Ammon's horn (tissue), 1 donor: ENCODE measurements at regions not wholly inside any gene's neighbourhood (a gene's known extent, or its start where the extent isn't known, plus 50 kb on each side); places are given as distances from the start of the nearest gene placed in this dataset.

Source experiments
- DNase-seq: peaks from one replicate; pipeline ENCODE4 v3.0.0-alpha.2; 2016; ENCODE audit warnings: low spot score

DNA sequence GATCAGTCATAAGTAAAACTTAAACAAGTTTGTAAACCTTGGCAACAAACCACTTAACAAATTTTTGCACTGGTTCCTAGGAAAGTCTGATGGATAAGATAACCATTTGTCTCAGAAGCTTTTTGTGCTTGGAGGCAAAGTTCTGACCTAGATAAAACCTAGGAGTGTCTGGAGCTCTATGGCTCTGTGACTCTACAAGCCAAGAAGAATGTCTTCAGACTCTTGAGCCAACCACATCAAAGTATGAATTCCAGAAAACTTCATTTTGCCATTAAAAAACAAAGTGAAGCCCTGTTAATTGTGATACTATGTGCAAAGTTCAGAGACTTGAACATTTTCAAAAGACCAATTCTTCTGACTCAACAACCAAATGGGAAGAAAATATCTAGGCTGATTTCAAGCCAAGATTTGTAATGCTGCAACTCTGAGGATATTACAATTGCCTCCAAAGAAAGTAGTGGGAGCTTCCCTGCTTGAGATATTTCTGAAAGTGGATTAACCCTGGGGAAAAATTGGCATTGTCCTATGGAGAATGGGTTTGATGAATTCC, 158.1 kb upstream of the FOXQ1 start:
- DNase-seq: no peak

DNA sequence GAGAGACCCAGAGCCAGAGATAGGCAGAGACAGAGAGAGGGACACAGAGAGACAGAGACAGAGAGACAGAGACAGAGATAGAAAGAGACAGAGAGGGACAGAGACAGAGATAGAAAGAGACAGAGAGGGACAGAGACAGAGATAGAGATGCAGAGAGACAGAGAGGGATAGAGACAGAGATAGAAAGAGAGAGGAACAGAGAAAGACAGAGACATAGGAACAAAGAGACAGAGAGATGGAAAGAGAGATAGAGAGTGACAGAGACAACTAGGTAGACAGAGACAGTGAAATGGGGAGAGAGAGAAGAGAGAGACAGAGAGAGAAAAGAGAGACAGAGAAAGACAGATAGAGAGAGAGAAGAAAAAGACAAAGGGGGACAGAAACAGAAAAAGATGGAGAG, 165.4 kb upstream of the FOXQ1 start:
- DNase-seq: no peak

DNA sequence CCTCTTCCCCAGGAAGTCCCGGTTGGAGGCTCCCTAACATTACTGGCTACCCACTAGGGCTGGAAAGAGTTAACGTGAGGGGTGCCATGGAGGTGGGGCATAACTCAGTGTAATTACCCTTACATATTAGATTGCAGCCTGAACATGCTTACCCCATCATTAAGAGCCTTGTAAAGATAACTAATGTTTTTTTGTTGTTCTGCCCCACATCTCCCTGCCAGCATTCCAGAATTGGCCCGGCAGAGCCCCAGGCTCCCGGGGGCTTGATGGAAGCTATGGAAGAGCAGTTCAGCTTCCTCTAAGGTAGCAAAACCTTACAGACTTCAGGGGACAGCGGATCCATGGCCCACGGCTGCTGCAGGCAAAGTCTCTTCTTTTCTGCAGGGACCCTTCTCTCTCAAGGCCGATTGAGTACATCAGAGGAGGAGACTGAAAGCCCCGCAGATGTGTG, 166.1 kb upstream of the FOXQ1 start:
- no peak for DNase-seq

DNA sequence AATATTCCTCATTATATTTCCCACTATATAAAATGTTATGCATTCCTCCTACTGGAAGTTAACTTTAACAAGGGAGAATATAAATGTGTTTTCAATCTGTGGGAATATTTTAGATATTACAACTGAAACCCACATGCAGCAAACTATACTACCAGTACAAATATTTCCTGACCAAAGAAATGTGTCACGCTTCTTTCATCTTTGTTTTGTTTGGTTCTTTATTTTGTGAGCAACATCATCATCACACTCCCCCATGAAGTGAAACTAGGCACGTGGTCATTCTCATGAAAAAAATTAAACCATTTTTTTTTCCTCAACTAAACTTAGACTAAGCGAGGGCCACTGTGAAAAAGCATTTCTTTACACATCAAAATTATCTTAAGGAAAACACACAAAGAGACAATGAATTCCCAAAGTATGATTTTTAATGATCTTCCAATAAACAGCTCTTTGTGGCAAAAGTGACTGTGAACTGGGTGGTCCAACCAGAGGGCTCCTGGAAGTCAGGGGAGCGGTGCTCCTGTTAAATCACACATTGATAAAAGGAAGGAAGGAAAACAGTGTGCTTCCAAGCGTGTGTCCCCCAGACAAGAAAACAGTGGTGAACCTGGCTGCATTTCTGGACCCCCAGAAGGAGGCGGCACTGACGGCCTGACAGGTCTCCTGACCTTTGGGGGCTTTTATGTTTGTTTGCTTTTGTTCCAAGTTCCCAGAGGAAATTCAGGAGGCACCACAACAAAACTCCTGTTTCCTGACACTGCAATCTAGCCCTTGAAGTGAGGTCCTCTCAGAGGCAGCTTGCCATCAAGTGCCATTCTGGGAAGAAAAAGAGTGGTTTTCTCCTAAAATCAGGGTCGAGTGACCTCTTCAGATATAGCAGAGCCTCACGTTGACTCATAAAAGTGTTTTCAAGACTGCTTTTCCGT, 166.8 kb upstream of the FOXQ1 start:
- DNase-seq: no peak

DNA sequence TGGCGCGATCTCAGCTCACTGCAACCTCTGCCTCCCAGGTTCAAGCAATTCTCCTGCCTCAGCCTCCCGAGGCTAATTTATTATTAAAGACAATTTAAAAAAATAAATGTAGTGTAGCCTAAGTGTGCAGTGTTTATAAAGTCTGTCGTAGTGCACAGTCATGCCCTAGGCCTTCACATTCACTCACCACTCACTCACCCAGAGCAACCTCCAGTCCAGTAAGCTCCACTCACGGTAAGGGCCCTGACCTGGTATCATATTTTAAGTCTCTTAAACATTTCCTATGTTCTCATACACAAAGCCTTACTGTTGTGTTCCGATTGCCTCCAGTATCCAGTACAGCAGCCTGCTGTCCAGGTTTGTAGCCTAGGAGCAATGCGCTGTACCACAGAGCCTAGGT, 168.2 kb upstream of the FOXQ1 start:
- DNase-seq: no peak

DNA sequence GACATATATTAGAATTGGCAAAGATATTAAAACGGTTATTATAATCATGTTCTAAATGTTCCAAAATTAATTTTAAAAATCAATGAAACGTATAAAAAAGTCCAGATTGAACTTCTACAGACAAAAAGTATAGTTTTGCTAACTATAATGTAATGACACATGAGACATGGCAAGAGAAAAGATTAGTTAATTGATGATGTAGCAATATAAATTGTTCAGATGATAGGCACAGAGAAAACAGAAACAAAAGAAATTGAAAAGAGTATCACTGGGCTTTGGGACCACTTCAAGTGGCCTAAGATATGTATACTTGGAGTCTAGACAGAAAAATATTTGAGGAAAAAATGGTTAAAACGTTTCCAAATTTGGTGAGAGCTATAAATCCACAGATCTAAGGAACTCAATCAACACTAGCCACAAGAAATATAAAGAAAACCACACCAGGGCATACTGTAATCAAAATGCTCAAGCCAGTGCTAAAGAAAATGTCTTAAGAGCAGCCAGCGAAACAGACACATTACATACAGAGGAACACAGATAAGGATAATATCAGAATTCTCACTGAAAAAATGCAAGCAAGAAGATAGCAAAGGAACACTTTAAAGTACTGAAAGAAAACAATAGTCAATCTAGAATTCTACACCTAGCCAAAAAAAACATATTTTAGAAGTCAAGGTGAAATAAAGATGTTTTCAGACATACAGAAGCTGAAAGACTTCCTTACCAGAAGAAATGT, 172.6 kb upstream of the FOXQ1 start:
- DNase-seq: no peak

DNA sequence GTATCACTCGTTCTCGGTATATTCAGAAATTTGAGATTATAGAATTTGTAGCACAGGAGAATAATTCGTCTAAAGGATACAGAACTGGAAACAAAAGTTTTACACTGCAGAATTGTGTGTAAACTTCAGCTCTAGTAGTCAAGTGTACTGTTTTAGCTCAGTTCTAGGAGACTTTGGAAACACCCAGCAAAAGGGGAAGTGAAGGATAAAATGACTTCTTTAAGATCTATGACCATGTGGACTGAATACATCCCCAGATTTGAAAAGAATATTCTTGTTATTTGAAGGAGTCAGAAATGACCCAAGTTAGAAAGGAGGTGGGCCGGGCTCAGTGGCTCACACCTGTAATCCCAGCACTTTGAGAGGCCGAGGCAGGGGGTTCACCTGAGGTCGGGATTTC, 174.0 kb upstream of the FOXQ1 start:
- no peak for DNase-seq

DNA sequence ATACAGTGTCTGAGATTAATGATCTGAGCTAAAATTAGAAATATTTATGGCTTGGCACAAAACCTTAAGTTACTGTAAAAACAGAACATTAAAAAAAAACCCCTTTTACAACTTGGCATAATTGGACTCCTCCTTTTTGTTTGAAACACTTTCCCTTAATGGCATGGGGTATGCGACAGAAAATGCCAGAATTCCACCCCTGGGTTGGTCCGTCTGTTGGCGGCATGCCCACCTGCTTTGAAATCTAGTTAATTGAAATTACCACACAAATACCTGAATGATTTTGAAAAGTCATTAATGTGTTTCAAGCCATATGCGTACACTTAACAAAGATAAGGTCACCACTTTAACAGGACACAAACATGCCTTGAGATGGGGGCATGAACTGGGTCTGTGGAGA, 175.1 kb upstream of the FOXQ1 start:
- DNase-seq: no peak

DNA sequence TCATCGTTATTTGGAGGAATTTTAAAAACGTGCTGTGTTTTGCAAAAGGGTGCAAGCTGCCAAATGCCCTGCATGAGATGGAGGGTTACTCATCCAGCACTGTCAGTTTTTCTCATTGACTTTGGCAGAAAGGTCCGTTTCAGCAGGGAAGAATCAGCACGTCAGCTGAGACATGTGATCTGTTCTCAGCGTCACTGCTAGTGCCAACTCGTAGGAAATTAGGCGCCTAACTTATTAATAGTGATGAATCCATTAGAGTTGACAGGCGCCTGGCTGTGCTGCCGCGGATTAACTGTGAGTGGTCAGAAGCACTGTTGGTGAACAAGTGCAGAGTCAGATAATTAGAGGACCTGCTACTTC, 175.5 kb upstream of the FOXQ1 start:
- DNase-seq: peak; percentile 51

DNA sequence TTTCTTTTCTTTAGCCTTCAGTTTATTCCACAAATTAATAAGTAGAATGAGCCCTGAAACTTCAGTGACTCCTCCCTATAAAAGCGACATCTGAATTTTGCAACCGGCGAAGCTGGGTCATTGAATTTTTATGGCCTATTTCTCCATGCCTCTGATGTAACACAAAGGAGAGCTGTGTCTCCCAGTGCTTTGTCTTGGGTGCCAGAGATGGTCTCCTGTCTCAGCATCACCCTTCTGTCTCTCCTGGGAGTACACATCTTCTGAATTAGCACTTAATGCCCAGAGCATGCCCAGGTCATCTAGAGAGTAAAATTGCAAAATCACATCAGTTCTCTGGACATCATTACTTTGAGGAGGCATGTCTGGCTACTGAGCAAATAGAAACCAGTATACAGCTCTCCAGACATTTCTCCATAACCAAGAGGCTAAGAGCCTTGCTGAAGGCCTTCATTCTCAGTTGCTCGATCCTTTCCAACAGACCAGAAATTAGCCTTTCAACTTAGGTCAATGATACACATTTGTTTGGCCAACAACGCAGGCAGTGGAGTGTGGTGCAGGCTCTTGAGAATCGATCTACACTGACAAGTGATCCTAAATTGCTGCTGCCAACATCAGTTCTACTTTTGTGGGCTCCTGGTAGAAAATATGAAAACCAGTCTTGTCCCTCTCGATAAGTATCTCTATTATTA, 176.0 kb upstream of the FOXQ1 start:
- no peak for DNase-seq

DNA sequence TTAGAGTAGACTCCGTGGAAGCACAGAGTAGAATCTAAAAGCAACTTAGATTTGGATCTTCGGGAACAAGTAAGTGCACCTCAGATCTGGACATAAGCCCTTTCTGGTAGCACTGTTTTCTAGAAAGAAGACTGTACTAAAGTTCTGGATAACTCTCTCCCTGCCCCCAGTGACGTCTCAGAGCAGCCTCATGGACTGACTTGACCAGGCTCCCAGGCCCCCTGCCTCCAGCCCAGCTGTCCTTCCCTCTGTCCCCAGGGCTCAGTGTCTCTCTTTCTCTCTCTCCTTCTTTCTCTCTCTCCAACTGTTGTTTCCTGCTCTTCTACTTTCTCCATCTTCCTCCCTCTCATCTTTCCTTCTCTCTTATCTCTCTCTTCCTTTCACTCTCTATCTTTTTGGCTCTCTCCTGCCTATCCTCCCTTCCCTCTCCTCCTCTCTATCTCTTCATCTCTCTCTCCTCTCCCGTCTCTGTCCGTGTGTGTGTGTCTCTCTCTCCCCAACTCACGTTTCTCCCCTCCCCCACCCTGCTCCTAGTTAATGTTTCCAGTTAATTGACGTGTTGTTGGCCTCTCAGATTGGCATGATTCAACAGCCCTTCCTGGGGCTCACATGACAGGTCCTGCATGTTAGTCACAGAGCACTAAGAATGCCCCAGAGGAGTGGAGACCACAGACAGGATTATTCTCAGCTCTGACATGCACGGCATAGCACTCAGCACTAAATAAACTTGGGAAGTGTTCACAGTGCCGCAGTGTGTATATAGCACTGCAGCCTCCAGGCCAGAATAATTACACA, 180.4 kb upstream of the FOXQ1 start:
- no peak for DNase-seq

DNA sequence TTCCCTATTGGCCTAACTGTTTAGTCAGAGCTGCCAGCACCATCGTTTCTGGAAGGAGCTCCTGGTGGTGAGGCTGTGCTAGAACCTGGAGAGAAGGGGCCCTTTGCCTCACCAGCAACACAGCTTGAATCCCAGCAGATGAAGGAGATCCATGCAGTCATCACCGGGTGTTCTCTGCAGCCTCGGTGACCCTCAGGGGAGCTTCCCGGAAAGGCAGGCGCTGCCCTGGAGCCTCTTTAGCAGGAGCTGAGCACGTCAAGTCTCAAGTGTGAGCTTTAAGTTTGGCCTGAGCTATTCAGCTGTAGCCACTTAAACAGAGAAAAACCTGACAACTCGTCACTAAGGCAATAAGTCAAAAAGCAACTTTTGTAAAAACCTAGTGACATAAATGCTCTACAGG, 181.2 kb upstream of the FOXQ1 start:
- DNase-seq: no peak

DNA sequence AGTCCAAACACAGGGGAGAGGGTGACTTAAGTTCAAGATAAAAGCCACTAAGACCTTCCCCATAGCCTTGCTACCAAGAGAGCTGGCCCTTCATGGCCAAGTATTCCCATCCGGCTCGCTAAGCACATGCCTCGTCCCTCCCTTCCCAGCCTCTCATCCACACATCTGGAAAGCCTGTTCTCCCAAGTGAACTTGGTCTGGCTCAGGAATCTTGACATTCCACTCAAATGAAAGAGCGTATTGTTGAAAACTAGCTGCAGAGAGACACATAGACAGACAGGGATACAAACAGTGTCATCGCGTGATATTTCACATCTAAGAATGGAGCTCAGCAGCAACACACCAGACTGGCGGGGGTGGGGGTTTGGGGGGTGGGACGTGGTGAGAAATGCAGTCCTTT, 182.8 kb upstream of the FOXQ1 start:
- DNase-seq: no peak

DNA sequence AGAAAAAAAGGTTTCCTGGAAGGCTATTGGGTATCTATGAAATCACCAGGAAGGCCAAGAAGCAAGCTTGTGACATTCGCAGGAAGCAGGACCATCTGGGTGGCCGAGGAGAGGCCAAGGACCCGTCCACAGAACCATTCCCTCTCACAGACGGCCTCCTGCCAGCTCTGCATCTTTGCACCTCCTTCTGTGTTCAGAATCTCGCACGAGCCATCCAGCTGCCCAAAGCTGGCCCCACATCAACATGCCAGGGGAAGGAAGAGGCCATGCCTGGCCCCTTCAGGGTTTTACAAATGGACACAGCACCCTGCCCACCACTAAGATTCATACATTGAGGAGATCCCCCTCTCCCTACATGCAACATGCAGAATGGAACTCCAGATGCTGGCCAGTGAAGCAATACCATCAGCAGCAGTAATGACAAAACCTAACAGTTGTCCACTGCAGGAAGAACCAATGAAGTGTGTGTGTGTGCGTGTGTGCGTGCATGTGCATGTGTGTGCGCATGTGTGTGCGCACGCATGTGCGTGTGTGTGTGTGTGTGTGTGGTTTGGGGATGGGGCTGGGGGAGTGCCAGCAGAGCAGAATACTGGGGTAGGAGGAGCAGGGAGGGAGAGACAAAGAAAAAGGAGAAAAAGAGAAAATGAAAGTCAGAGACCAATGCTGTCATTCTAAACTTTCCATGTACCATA, 184.2 kb upstream of the FOXQ1 start:
- no peak for DNase-seq

DNA sequence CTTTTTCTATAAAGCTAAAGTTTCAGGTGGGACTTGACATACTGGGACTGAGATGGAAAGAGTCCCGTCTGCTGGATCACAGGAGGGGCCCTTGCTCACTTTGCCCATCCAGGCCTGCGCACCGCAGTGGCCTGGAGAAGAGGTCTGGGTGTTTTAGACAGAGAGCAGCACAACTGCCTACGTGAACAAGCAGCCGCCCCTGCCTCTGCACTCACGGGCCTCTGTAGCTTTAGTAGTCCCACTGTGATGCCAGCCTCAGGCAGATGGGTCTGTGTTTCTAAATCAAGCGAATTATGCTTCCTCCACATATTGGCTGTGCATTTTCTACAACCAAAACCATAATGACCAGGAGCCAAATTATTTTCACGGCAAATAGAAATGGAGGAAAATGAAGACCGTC, 184.8 kb upstream of the FOXQ1 start:
- no peak for DNase-seq

DNA sequence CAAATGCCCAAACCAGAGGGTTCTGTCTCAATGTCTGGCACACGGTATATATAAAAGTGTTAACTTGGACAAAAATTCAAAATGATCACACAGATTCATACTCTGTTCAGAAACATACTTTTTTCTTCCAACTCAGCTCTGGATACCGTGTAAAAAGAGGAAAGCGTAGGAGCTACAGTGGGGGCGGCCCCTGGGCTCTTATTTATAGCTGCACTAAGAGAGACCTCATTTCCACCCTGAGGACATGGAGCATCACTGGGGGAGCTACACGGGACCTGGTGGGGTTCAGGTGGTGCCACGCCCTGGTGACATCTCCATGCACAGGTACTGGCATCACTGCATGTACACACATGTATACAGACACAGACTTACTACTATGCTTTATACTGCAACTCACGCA, 185.9 kb upstream of the FOXQ1 start:
- DNase-seq: no peak

DNA sequence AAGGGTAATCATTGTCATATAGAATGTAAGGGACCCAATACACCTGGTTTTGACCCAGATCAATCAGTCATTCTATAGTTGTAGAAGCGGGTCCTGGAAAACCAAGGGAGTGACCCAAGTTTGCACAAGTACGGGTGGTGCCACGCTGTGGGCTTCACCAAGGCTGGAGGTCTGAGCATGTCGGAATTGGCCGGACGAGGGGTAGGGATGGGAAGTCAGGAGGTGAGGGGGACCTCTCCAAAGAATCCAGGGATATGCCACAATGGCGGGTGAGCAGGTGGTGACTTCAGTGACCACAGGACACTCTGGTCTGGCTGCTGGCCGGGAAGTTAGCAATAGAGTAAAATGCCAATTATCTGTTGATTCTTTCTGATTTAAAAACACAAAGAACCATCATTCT, 186.6 kb upstream of the FOXQ1 start:
- no peak for DNase-seq

DNA sequence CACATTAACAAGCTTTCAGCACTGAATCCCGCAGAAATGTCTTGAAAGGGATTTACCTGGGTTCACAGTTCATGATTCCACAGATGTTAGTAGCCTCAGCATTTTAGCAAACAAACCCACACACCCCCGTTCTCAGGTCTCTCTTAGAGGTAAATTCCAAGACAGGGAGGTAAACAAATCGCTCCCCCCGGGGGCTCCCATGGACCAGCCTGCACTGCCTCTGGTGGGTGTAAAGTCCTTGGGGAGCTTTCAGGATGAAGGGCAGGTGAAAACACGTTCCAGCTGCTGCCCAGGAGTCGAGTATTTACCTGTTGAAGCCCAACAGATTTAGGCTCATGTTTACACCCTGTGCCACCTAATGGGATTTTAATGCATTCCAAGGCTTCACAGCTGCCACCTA, 187.0 kb upstream of the FOXQ1 start:
- DNase-seq: no peak

DNA sequence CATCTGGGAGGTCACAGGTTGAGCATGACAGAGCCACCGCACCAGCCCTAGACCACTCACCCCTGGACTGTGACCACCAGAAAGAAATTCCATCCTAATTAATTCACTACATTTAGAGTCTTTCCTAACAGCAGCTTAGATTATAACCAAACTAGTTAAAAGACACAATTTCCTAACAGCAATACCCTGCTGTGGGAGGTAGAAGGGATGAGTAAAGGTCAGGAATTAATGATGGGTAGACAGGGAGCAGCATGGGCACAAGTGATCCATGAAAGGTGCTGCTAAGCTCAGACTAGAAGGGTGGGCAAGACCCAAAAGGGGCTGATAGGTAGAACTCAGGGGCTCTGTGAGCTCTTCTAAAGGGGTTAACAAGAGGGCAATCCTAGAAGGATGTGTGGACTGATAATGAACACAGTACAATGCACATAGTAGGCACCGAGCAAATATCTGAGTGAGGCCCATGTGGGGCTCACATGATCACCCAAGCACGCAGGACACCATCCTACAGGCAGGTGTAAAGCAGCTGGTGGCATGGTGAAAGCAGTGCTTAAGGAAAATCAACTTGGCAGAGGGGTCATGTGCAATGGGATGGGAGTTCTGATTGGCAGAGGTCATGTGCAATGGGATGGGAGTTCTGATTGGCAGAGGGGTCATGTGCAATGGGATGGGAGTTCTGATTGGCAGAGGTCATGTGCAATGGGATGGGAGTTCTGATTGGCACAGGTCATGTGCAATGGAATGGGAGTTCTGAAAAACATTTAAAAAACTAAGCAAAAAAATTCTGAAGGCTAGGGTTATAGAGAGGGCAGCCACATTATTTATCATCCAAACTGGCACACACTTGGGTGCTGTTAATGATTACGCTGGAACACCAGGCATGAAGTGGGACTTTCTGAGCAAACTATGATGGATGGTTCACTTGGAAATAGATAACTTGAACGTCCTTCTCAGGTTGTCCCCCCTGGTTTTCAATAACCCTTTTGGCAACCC, 188.2 kb upstream of the FOXQ1 start:
- DNase-seq: no peak

DNA sequence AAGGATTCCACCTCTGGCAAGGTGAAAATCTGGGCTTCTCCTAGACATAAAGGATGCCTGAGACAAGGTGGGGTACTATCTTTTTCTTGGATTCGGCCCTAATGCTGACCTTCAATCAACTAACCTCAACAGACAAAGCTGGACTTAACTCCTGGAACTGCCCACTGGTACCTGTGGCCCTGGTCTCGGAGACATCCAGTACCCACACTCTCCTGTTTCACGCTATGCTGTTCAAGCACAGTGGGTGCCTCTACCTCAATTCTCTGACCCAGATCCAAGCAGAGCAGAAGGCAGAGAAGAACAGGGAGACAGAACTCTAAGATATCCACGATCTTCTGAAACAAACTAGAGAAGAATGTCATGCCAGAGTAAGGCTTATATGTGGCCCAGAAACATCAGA, 189.8 kb upstream of the FOXQ1 start:
- DNase-seq: no peak
